ENCODE measurements at regions not wholly inside any gene's neighbourhood (a gene's known extent, or its start where the extent isn't known, plus 50 kb on each side); places are given as distances from the start of the nearest gene placed in this dataset.

- TF ChIP-seq CTCF (IDR thresholded peaks at IDR 0.05; ENCODE audit: low read length, missing control alignments): no peak
- no peak for DNase-seq (ENCODE audit: low read depth)
- H3K4me3 ChIP-seq (replicated peaks; ENCODE audit: low read depth, low read length): no peak overlapping the region
Observed at GRCh38 chr11:40062616-40063015, 1396.8 kb downstream of the LRRC4C start.

DNA sequence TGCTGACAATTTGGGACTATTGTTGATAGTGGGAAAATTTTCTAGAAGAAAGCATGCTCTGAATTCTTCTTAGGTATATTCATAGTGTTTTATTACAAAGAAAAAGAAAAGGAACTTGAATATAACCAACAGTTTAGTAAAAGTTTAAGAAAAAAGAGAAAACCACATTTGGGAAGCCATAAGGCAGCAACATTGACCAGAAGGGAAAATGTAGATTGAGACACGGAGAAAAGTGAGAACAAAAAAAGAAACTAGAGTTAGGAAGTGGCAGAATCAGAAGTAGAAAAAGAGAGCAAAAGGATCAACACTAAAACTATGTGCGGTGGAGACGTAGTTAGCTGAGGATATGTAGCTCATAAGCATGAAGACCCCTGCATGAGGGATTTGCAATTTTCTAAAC is 1398.2 kb downstream of the LRRC4C start:
- no peak for DNase-seq (ENCODE audit: low read depth)
- no peak for TF ChIP-seq CTCF (IDR thresholded peaks at IDR 0.05; ENCODE audit: low read length, missing control alignments)
- no peak overlapping the region for H3K4me3 ChIP-seq (replicated peaks; ENCODE audit: low read depth, low read length)

- no peak for TF ChIP-seq CTCF (IDR thresholded peaks at IDR 0.05; ENCODE audit: low read length, missing control alignments)
- no peak for DNase-seq (ENCODE audit: low read depth)
- no peak overlapping the region for H3K4me3 ChIP-seq (replicated peaks; ENCODE audit: low read depth, low read length)
Observed at GRCh38 chr11:40054631-40055030, 1404.8 kb downstream of the LRRC4C start.

- TF ChIP-seq CTCF (IDR thresholded peaks at IDR 0.05; ENCODE audit: low read length, missing control alignments): no peak
- no peak for DNase-seq (ENCODE audit: low read depth)
- no peak overlapping the region for H3K4me3 ChIP-seq (replicated peaks; ENCODE audit: low read depth, low read length)
Observed at GRCh38 chr11:40045312-40045711, 1414.1 kb downstream of the LRRC4C start.

GRCh38 chr11:40037005-40037404 is 1422.4 kb downstream of the LRRC4C start:
- no peak for TF ChIP-seq CTCF (IDR thresholded peaks at IDR 0.05; ENCODE audit: low read length, missing control alignments)
- H3K4me3 ChIP-seq (replicated peaks; ENCODE audit: low read depth, low read length): no peak overlapping the region
- DNase-seq (ENCODE audit: low read depth): peak; percentile 26

- DNase-seq (ENCODE audit: low read depth): no peak
- TF ChIP-seq CTCF (IDR thresholded peaks at IDR 0.05; ENCODE audit: low read length, missing control alignments): no peak
- no peak overlapping the region for H3K4me3 ChIP-seq (replicated peaks; ENCODE audit: low read depth, low read length)
Observed at GRCh38 chr11:40032331-40032730, 1427.1 kb downstream of the LRRC4C start.

- no peak for DNase-seq (ENCODE audit: low read depth)
- H3K4me3 ChIP-seq (replicated peaks; ENCODE audit: low read depth, low read length): no peak overlapping the region
- TF ChIP-seq CTCF (IDR thresholded peaks at IDR 0.05; ENCODE audit: low read length, missing control alignments): no peak
Observed at GRCh38 chr11:40030867-40031266, 1428.6 kb downstream of the LRRC4C start.
